GM19438 (cell line): ENCODE measurements at regions not wholly inside any gene's neighbourhood (a gene's known extent, or its start where the extent isn't known, plus 50 kb on each side); places are given as distances from the start of the nearest gene placed in this dataset.
"Not testable (repeated sequence)": the region's sequence is repeated elsewhere in the genome, so short reads cannot be mapped to it uniquely, and the experiment has no call there.

Experiments used
- ATAC-seq: cut with Tn5 transposase; IDR thresholded peaks from one replicate; pipeline ENCODE4 v1.9.1; 2021; ENCODE audit warnings: low read depth; ENCODE audit not compliant: unreplicated experiment

DNA sequence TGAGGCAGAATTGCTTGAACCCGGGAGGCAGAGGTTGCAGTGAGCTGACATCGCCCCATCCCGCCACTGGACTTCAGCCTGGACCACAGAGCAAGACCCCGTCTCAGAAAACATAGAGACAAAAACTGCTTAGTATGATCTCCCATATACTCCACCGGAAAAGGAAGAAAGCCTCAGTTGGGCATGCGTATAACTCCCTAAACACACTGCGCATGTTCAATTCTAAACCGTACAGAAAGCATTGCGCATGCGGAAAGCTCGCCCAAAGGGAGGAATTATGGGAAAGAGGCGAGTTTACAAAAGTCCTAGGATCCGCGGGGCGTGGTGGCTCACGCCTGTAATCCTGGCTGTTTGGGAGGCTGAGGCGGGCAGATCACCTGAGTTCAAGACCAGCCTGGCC, 312.7 kb upstream of the ERCC4 start:
- no peak for ATAC-seq

DNA sequence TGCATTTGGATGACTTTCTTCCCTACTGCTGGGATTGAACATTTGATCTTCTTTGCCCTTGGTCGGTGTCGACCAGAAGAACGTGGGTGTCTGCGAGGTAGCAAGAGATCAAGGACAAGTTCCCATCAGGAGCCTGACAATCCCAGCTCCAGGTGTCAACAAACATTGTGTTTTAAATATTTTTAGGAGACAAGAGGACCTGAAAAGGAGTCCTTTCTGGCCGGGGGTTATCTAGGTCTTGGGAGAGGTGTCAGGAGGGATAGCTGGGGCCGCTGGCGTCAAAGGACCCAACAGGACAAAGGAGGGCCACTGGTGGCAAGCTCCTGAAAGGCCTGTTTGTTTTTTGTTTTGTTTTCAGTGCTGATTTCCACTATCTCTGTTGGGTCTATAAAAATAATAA, 308.4 kb upstream of the ERCC4 start:
- ATAC-seq, result no peak

DNA sequence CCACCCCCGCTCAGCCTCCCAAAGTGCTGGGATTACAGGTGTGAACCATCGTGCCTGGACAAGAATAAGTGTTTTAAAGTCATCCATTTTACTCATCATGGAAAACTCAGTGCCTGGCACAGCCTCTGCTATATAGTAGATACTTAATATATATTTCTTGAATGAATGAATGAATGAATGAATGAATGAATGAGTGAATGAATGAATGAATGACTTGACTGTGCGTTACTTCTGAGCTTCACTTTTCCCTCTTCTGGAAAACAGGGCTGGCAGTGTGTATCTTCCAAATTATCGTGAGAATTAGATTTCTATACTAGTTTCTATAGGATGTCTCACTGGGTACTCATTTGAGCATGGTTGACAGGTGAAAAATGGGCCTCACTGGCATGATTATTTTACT, 307.3 kb upstream of the ERCC4 start:
- ATAC-seq, result no peak

DNA sequence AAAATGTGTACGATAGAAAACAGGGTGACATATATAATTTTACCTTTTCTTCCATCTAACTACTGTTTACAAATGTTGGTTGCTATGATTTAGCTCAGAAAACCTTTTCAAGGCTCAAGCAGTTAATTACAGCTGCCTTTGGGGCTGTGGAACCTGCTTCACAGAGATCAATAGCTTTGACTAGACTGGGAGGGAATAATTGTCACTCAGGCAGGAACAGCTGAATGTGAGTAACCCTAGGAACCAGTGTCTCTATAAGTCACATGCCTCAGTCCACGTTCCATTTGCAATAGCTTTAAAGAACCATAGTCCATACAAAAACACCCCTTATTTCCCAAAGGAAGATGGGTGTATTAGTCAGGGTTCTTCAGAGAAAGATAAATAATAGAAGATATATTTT, 306.8 kb upstream of the ERCC4 start:
- ATAC-seq, result no peak

DNA sequence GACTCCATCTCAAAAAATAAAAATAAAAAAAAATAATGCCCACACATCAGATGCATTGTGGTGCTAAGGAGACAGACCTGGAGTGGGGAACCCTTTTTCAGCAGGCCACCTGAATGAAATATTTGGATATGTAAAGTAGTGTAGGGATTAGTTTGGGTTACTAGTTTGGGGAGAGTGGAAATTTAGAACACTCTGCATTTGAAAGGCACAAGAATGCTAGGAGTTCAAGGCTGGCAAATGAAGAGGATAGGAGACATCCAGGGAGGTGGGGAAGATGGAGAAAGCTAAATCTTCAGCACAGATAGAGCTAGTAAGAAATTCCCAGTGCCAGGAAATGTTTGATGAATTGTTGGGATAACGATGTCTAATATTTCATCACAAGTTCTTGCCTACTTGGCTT, 298.3 kb upstream of the ERCC4 start:
- no peak for ATAC-seq

DNA sequence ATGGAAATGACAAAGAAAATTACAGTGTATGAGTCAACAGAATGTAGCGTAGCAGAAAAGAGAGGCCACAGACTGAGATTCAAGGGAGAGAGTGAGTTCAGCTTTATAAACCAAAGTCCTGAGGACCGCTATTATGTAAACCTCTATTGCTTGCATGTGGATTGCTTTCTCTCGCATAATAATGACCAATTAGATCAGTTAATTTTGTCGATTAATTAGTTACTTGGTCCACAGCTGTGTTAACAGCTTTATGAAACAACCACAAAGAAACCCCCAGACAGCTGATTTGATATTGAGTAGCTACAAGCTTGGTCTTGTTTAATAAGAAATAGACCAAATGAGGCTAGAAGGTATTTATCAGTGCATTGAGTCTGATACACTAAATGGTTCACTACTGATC, 291.8 kb upstream of the ERCC4 start:
- ATAC-seq, result no peak

DNA sequence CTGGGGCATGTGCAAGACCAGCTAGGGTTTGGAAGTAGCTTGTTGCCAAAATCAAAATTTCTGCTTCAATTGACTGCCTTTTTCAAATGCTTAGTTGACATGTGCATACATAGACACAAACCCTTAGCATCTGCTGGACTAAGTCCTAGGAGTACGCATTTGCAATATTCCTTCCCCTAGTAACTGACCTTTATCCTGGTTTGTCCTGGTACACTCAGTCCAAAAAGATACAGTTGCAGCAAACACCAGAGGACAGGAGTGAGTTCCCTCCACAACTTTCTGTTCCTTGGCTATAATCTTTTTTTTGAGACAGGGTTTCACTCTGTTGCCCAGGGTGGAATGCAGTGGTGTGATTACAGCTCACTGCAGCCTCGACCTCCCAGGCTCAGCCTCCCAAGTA, 290.2 kb upstream of the ERCC4 start:
- ATAC-seq, result no peak

DNA sequence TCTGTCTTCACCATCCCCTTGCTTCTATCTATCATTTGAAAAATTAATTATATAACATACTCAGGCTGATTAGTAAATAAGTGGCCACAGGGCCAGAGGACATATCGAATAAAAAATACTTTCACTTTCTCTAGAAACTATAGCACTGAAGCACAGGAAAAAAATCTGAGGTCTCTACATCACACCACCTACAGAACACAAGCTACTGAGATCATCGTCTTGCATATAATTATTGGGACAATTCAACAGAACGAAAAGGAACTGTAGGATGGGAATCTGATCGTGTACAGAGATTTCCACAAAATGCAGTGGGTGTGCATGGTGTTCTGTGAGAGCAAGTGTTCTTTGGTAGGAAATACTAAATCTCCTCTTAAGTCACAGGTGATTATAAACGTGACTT, 289.6 kb upstream of the ERCC4 start:
- no peak for ATAC-seq

DNA sequence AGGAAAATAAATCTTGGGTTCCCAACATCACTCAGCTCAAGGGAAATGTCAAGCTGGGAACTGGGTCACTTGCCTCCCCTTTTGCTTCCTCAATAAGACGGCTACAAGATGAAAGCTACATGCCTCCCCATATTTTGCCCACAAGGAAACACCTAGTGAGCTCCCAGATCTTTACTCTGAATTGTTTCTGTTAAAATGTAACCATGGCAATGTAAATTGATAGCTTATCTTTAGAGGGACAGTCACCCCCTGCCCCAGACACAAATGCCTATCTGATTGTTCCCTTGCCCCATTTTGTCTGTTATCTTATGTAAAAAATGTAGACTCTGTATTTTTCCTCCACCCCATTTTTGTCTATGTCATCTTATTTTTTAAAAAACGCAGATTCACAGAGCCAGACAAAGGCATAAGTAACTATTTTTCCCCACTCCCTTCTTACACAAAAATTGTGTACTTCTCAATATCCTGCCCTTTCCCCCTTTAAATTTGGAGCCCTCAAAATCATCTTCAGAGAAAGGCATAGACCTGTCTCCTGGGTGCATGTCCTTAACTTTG, 288.7 kb upstream of the ERCC4 start:
- no peak for ATAC-seq

DNA sequence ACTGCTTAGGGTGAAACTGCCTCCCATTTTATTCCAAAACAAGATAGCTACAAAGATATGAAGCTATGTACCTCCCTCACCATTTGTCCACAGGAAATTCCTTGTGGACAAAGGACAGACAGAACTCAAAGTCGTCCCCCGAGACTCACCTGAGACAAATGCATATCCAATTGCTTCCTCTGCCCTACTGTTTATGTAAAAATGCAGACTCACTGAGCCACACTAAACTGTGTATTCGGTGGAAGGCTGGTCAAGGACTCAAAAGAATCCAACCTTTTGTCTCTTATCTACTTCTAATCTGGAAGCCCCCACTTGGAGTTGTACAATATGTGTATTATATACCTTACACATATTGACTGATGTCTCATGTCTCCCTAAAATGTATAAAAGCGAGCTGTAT, 288.0 kb upstream of the ERCC4 start:
- no peak for ATAC-seq

DNA sequence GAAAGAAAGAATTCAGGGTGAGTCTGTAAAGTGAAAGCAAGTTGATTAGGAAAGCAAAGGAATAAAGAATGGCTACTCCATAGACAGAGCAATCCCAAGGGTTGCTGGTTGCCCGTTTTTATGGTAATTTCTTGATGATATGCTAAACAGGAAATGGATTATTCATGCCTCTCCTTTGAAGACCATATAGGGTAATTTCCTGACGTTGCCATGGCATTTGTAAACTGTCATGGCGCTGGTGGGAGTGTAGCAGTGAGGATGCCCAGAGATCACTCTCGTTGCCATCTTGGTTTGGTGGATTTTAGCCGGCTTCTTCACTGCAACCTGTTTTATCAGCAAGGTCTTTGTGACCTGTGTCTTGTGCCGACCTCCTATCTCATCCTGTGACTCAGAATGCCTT, 287.4 kb upstream of the ERCC4 start:
- ATAC-seq, result not testable (repeated sequence)

DNA sequence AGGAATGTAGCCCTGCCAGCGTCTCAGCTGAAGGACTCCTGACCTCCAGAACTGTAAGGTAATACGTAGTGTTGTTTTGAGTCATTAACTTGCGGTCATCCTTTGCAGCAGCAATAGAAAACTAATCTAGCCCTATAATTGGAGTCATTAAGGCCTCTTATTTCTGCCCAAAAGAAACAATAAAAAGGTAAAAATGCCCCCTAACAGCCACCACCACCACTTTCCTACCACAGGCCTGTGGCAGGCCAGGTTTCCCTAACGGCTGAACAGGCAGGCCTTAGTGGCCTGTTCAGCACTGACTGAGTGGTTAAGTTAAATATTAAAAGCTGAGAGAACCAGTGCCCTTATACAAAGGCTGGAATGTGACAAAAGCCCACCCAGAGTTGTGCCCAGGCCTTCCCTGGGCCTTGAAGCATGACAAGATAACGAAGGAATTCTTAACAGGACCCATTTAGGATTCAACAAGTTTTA, 286.5 kb upstream of the ERCC4 start:
- no peak for ATAC-seq

DNA sequence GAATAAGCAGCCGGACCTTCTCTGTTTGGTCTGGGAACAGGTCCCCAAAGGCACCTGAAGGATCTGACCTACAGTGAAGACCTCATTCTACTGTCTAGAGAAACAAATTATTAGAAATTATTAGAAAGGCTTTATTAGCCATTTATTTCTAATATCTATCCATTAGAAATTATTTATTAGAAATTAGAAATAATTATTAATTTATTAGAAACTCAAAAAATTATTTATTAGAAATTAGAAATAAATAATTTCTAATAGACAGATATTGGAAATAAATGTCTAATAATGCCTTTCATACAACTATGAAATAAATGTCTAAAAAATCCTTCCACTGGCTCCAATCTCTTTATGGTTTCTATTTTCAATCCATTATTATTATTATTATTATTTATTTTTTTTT, 285.7 kb upstream of the ERCC4 start:
- ATAC-seq, result no peak

DNA sequence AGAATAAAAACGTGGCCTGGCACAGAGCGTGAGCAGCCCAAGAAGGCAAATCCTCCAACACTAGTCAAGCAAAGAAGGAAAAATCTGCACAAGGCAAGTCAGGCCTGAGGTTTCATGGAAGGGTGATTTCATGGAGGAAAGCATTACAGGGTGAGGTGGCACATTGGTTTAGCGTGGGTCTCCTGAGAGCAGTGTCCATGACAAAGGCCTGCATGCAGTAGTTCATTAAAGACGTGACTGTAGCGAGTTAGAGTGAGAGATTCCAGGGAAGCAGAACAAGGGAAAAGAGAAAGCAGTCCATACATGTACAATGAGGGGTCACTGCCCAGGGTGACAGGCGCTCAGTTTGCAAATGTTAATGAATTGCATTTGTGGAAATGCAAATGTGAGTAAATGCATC, 285.0 kb upstream of the ERCC4 start:
- ATAC-seq, result no peak

DNA sequence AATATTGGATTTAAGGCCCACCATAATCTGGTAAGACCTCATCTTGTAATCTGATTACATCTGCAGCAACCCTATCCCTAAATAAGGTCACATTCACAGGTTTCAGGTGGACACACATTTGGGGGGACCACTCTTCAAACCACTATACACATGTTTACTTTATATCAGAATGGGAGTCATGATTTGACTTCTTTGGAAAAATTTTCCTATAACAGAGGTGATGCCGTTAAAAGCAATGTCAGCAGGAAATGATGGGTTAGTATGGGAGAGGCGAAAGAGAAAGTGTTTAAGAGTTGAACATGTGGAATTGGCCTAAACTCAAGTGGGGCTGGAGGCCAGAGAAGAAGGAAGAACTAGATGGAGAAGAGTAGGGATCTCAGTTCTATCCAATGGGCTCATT, 281.7 kb upstream of the ERCC4 start:
- ATAC-seq, result no peak

DNA sequence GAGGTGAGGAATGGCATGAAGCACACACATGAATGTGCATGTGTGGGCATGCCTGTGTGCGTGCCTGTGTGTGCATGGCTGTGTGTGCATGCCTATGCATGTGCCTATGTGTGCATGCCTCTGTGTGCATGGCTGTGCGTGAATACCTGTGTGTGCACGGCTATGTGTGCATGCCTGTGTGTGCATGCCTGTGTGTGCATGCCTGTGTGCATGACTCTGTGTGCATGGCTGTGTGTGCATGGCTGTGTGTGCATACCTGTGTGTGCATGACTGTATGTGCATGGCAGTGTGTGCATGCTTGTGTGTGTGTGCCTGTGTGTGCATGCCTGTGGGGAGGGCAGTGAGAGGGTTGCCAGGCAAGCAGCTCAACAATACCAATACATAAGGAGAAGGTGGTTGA, 276.5 kb upstream of the ERCC4 start:
- no peak for ATAC-seq

DNA sequence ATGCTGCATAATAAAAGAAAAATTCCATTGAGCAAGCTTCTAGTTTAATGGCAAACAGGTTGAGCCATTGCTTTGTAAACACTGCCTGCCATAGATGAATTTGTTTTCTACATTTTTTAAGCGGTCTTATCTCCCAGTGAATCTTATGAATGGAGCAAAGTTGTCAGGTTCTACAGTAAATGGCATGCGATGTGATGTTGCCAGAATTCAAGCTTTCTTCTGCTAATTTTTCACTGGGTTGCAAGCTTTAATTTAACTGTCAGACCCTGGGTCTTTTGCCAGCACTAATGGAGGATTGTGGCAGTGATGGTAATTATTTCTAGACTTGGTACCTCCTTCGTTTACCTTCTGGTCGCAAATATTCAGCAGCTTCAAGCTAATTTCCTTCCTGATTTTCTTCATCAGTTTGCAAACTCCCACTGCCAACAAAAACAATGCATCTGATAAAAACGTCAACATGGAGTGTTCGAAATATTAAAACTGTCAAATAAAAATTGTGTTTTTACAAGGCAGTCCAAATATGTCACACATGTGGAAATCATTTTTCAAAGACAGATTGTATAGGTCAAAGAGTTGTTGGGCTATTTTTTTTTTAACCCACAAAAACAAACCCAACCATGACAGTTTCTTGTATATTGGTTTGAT, 274.2 kb upstream of the ERCC4 start:
- no peak for ATAC-seq

DNA sequence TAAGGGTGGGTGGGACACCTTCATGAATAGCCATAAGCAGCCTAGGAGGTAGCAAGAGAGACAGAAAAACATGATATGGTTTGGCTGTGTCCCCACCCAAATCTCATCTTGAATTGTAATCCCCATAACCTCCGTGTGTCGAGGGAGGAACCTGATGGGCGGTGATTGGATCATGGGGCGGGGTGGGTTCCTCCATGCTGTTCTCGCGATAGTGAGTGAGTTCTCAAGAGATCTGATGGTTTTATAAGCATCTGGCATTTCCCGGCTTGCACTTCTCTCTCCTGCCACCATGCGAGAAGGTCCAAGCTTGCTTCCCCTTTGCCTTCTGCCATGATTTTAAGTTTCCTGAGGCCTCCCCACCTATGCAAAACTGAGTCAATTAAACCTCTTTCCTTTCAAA, 259.1 kb upstream of the ERCC4 start:
- no peak for ATAC-seq

DNA sequence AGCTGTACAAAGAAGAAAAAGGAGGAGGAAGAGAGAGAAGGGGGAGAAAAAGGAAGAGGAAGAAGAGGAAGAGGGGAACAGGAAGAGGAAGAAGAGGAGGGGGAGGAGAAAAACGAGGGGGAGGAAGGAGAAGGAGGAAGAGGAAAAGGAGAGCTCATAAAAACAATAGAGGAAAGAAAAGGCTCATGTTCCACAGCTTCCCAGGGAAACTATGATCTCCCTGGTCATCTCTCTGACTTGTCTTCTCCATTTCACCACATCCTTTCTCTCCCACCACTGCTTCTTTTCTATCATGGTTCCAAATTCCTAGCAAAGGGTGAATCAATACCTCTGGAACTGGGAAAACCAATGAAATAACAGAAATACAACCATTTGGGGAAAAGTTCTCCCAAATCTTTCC, 254.1 kb upstream of the ERCC4 start:
- no peak for ATAC-seq

DNA sequence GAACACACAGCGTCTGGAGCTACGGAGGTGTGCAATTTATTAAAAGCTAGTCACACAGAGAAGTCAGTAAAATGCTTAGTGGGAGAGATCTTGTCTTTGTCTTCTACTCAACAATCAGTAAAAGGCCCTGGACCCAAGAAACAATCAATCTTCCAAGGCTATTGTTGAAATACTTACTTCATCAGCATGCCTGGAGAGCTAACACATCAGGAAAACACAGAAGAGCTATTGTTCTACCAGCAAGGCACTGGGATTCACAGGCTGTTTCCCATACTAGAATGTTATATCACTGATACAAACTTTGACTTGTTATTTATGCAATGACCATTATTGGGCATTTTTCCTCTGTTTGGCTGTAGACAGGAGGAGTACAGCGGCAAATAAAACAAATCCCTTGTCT, 247.8 kb upstream of the ERCC4 start:
- ATAC-seq, result no peak

DNA sequence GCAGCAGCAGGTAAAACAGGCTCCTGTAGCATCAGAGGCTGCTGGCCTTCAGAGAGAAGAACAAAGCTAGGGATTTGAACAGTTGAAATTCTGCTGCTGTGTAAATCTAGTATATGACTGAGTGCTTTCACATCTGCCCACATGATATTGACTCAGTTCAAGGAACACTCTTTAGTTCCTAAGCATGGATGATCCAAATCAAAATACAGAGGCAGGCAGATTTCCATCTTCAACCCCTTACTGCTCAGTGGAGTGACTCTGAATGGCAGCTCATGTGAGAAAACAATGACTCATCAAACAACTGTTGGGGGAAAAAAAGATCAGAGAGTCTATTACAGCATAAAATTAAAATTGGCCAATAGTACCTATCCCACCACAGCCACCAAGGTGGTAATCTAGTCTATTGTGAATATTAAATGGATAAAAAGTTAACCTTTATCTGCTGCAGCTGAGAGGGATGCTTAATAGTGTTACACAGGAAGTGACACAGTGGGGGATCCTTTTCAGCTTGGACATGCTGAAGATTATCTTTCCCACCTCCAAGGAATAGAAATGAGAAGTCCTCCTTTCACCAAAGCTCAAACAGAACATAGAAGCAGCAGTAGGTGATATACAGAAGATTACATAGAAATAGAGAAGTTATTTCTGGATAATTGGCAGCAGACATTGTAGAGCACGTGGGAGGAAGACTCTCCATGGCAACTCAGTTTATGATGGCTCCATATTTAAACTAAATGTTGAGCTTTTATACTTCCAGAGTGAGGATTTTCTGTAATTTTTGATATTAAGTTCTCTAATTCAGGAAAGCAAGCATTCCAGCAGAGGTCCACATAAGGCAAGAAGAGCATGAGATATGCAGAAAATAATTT, 239.7 kb upstream of the ERCC4 start:
- no peak for ATAC-seq
